Rectal smooth muscle tissue (tissue), 1 donor: ENCODE measurements at regions not wholly inside any gene's neighbourhood (a gene's known extent, or its start where the extent isn't known, plus 50 kb on each side); places are given as distances from the start of the nearest gene placed in this dataset.
"Not testable (repeated sequence)": the region's sequence is repeated elsewhere in the genome, so short reads cannot be mapped to it uniquely, and the experiment has no call there.

Source experiments
- H3K27ac ChIP-seq: one replicate; pipeline ENCODE4 v1.7.0; 2013; ENCODE audit warnings: low read depth, low read length, inconsistent platforms
- H3K27me3 ChIP-seq: one replicate; pipeline ENCODE4 v1.7.0; 2013; ENCODE audit warnings: low read length; ENCODE audit not compliant: control insufficient read depth, insufficient read depth
- H3K36me3 ChIP-seq: one replicate; pipeline ENCODE4 v1.7.0; 2013; ENCODE audit warnings: low read length; ENCODE audit not compliant: control insufficient read depth, insufficient read depth
- H3K4me1 ChIP-seq: one replicate; pipeline ENCODE4 v1.7.0; 2013; ENCODE audit warnings: low read length; ENCODE audit not compliant: control insufficient read depth, insufficient read depth
- H3K4me3 ChIP-seq: one replicate; pipeline ENCODE4 v1.7.0; 2013; ENCODE audit warnings: low read length
- H3K9ac ChIP-seq: one replicate; pipeline ENCODE4 v1.7.0; 2013; ENCODE audit warnings: low read length

- Histone ChIP-seq H3K27me3 (no peaks in the 10 kb centered on the region), H3K4me3 (no peak overlapping the region), H3K36me3 (no peaks in the 10 kb centered on the region), H3K4me1 (no peaks in the 10 kb centered on the region), H3K27ac (no peak overlapping the region), H3K9ac (no peak overlapping the region)
Measured at GRCh38 chr6:14396392-14396791, 278.8 kb downstream of the CD83 start.

GRCh38 chr6:14396826-14397517 is 279.4 kb downstream of the CD83 start:
- Histone ChIP-seq H3K9ac (no peak overlapping the region), H3K27me3 (no peaks in the 10 kb centered on the region), H3K27ac (no peak overlapping the region), H3K4me3 (no peak overlapping the region), H3K36me3 (no peaks in the 10 kb centered on the region), H3K4me1 (no peaks in the 10 kb centered on the region)

- H3K27me3 ChIP-seq: no peaks in the 10 kb centered on the region
- no peaks in the 10 kb centered on the region for H3K36me3 ChIP-seq
- no peak overlapping the region for H3K4me3 ChIP-seq
- H3K27ac ChIP-seq: no peak overlapping the region
- H3K4me1 ChIP-seq: no peaks in the 10 kb centered on the region
- no peak overlapping the region for H3K9ac ChIP-seq
Measured at GRCh38 chr6:14397518-14397901, 279.9 kb downstream of the CD83 start.

- no peaks in the 10 kb centered on the region for H3K4me1 ChIP-seq
- no peak overlapping the region for H3K4me3 ChIP-seq
- H3K9ac ChIP-seq: no peak overlapping the region
- no peaks in the 10 kb centered on the region for H3K27me3 ChIP-seq
- no peak overlapping the region for H3K27ac ChIP-seq
- no peaks in the 10 kb centered on the region for H3K36me3 ChIP-seq
Measured at GRCh38 chr6:14398953-14399352, 281.4 kb downstream of the CD83 start.

- H3K4me1 ChIP-seq: no peaks in the 10 kb centered on the region
- H3K27ac ChIP-seq: no peak overlapping the region
- H3K27me3 ChIP-seq: no peaks in the 10 kb centered on the region
- no peaks in the 10 kb centered on the region for H3K36me3 ChIP-seq
- no peak overlapping the region for H3K4me3 ChIP-seq
- no peak overlapping the region for H3K9ac ChIP-seq
Measured at GRCh38 chr6:14399635-14400034, 282.1 kb downstream of the CD83 start.

- no peak overlapping the region for H3K9ac ChIP-seq
- H3K4me3 ChIP-seq: no peak overlapping the region
- H3K27me3 ChIP-seq: no peaks in the 10 kb centered on the region
- no peaks in the 10 kb centered on the region for H3K4me1 ChIP-seq
- no peak overlapping the region for H3K27ac ChIP-seq
- H3K36me3 ChIP-seq: no peaks in the 10 kb centered on the region
Measured at GRCh38 chr6:14401246-14401645, 283.7 kb downstream of the CD83 start.

- Histone ChIP-seq H3K9ac (no peak overlapping the region), H3K27me3 (no peaks in the 10 kb centered on the region), H3K4me1 (no peaks in the 10 kb centered on the region), H3K4me3 (no peak overlapping the region), H3K27ac (no peak overlapping the region), H3K36me3 (no peaks in the 10 kb centered on the region)
Measured at GRCh38 chr6:14406614-14407331, 289.2 kb downstream of the CD83 start.

GRCh38 chr6:14408446-14408845 is 290.9 kb downstream of the CD83 start:
- no peak overlapping the region for H3K4me3 ChIP-seq
- H3K36me3 ChIP-seq: no peaks in the 10 kb centered on the region
- H3K4me1 ChIP-seq: no peaks in the 10 kb centered on the region
- no peaks in the 10 kb centered on the region for H3K27me3 ChIP-seq
- no peak overlapping the region for H3K27ac ChIP-seq
- H3K9ac ChIP-seq: no peak overlapping the region

GRCh38 chr6:14412026-14412425 is 294.5 kb downstream of the CD83 start:
- Histone ChIP-seq H3K27ac (no peak overlapping the region), H3K4me3 (no peak overlapping the region), H3K27me3 (no peaks in the 10 kb centered on the region), H3K9ac (no peak overlapping the region), H3K4me1 (no peaks in the 10 kb centered on the region), H3K36me3 (no peaks in the 10 kb centered on the region)

GRCh38 chr6:14415452-14415851 is 297.9 kb downstream of the CD83 start:
- no peak overlapping the region for H3K9ac ChIP-seq
- no peaks in the 10 kb centered on the region for H3K27me3 ChIP-seq
- H3K27ac ChIP-seq: no peak overlapping the region
- H3K4me3 ChIP-seq: no peak overlapping the region
- no peaks in the 10 kb centered on the region for H3K36me3 ChIP-seq
- H3K4me1 ChIP-seq: no peaks in the 10 kb centered on the region

- Histone ChIP-seq H3K4me3 (no peak overlapping the region), H3K27me3 (no peaks in the 10 kb centered on the region), H3K9ac (no peak overlapping the region), H3K36me3 (no peaks in the 10 kb centered on the region), H3K27ac (no peak overlapping the region), H3K4me1 (no peaks in the 10 kb centered on the region)
Measured at GRCh38 chr6:14417377-14417776, 299.8 kb downstream of the CD83 start.

- not testable (repeated sequence) for H3K9ac ChIP-seq, H3K4me3 ChIP-seq, H3K27ac ChIP-seq, H3K36me3 ChIP-seq, H3K27me3 ChIP-seq, H3K4me1 ChIP-seq
Measured at GRCh38 chr6:14419224-14419623, 301.7 kb downstream of the CD83 start.

GRCh38 chr6:14422061-14422460 is 304.5 kb downstream of the CD83 start:
- H3K36me3 ChIP-seq: no peaks in the 10 kb centered on the region
- H3K4me3 ChIP-seq: no peak overlapping the region
- no peaks in the 10 kb centered on the region for H3K27me3 ChIP-seq
- H3K27ac ChIP-seq: no peak overlapping the region
- no peak overlapping the region for H3K9ac ChIP-seq
- H3K4me1 ChIP-seq: no peaks in the 10 kb centered on the region
